ENCODE measurements at regions not wholly inside any gene's neighbourhood (a gene's known extent, or its start where the extent isn't known, plus 50 kb on each side); places are given as distances from the start of the nearest gene placed in this dataset.

DNA sequence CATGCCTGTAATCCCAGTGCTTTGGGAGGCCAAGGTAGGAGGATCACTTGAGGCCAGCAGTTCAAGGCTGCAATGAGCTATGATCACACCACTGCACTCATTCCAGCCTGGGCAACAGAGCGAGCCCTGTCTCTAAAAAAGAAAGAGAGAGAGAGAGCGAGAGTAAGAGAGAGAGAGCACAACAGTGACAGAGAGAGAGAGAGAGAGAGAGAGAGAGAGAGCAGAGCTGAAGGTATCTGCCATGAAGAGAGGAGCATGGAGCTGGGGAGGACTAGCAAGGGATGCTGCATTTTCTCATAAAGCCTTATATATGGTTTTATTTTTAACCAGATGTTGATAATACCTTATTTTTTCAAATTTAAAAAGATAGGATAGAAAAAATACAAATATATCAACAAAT, 84.5 kb upstream of the RNF32 start:
- no peak overlapping the region for H3K9ac ChIP-seq (ENCODE audit: low read length)
- no peak overlapping the region for H3K4me3 ChIP-seq (ENCODE audit: insufficient read depth, low read length, poor library complexity, severe bottlenecking)
- H3K79me2 ChIP-seq (ENCODE audit: insufficient read depth, low read length), result no peaks in the 10 kb centered on the region
- no peak overlapping the region for H3K4me2 ChIP-seq (ENCODE audit: low read depth, low read length, poor library complexity, severe bottlenecking)
- H4K20me1 ChIP-seq (ENCODE audit: low read depth, low read length), result no peaks in the 10 kb centered on the region
- no peak overlapping the region for H3K27ac ChIP-seq (ENCODE audit: low read depth, low read length)
- no peaks in the 10 kb centered on the region for H3F3A ChIP-seq (ENCODE audit: insufficient read depth)
- no peaks in the 10 kb centered on the region for H3K36me3 ChIP-seq (ENCODE audit: low read length)
- no peaks in the 10 kb centered on the region for H3K9me2 ChIP-seq (replicated peaks; ENCODE audit: insufficient read depth, low read length)
- H2AFZ ChIP-seq (ENCODE audit: low read depth, low read length, severe bottlenecking), result no peak overlapping the region
- TF ChIP-seq, protein P1, sequence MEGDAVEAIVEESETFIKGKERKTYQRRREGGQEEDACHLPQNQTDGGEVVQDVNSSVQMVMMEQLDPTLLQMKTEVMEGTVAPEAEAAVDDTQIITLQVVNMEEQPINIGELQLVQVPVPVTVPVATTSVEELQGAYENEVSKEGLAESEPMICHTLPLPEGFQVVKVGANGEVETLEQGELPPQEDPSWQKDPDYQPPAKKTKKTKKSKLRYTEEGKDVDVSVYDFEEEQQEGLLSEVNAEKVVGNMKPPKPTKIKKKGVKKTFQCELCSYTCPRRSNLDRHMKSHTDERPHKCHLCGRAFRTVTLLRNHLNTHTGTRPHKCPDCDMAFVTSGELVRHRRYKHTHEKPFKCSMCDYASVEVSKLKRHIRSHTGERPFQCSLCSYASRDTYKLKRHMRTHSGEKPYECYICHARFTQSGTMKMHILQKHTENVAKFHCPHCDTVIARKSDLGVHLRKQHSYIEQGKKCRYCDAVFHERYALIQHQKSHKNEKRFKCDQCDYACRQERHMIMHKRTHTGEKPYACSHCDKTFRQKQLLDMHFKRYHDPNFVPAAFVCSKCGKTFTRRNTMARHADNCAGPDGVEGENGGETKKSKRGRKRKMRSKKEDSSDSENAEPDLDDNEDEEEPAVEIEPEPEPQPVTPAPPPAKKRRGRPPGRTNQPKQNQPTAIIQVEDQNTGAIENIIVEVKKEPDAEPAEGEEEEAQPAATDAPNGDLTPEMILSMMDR (IDR thresholded peaks at IDR 0.05; ENCODE audit: insufficient read depth, low read length, poor library complexity, severe bottlenecking), result no peak
- TF ChIP-seq EZH2phosphoT487 (conservative IDR thresholded peaks at IDR 0.05; ENCODE audit: low read length), result no peak
- no peaks in the 10 kb centered on the region for H3K9me3 ChIP-seq (ENCODE audit: insufficient read depth, low read length)
- H3K27me3 ChIP-seq (ENCODE audit: low read length), result no peaks in the 10 kb centered on the region

DNA sequence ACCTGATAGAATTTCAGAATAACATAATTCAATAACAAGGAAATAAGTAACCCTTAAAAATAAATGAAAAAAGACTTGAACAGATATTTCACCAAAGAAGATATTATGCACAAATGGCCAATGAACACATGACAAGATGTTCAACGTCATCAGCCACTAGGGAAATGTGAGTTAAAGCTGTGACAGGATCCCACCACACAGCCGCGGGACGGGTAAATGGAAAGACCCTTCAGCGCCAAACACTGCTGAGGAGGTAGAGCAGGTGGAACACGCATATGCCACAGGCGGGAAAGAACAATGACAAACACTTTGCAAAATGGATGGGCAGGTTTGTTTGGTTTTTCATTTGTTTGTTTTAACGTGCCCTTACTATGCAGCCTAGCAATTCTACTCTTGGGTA, 86.1 kb upstream of the RNF32 start:
- Histone ChIP-seq H3K27ac (ENCODE audit: low read depth, low read length) (no peak overlapping the region), H3K4me3 (ENCODE audit: insufficient read depth, low read length, poor library complexity, severe bottlenecking) (no peak overlapping the region), H3K27me3 (ENCODE audit: low read length) (no peaks in the 10 kb centered on the region), H4K20me1 (ENCODE audit: low read depth, low read length) (no peaks in the 10 kb centered on the region), H3F3A (ENCODE audit: insufficient read depth) (no peaks in the 10 kb centered on the region), H3K9me3 (ENCODE audit: insufficient read depth, low read length) (no peaks in the 10 kb centered on the region), H3K9me2 (replicated peaks; ENCODE audit: insufficient read depth, low read length) (no peaks in the 10 kb centered on the region), H3K36me3 (ENCODE audit: low read length) (no peaks in the 10 kb centered on the region), H3K79me2 (ENCODE audit: insufficient read depth, low read length) (no peaks in the 10 kb centered on the region), H3K9ac (ENCODE audit: low read length) (no peak overlapping the region), H3K4me2 (ENCODE audit: low read depth, low read length, poor library complexity, severe bottlenecking) (no peak overlapping the region), H2AFZ (ENCODE audit: low read depth, low read length, severe bottlenecking) (no peak overlapping the region)
- no peak for TF ChIP-seq EZH2phosphoT487 (conservative IDR thresholded peaks at IDR 0.05; ENCODE audit: low read length)
- TF ChIP-seq, protein P1 (IDR thresholded peaks at IDR 0.05; ENCODE audit: insufficient read depth, low read length, poor library complexity, severe bottlenecking), result no peak

DNA sequence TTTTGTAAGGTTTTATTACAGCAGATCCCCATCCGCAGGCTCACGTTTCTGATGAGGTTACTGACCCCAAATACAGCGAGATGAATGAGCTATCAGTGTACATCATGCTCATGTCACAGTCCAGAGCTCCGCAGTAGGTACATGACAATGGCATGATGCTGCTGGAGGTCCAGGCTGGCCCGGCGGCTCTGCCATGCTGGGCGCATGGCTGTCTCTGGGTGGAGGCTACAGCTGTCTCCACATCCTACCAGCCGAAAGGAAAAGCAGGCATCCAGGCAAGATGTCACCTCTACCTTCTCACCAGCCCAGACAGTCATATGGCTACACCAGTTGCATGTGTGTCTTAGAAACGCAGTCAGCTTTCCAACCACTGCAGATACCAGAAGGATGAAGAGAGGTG, 90.9 kb upstream of the RNF32 start:
- Histone ChIP-seq H3K36me3 (ENCODE audit: low read length) (no peaks in the 10 kb centered on the region), H3K27ac (ENCODE audit: low read depth, low read length) (no peak overlapping the region), H3K79me2 (ENCODE audit: insufficient read depth, low read length) (no peaks in the 10 kb centered on the region), H3K9me2 (replicated peaks; ENCODE audit: insufficient read depth, low read length) (no peaks in the 10 kb centered on the region), H2AFZ (ENCODE audit: low read depth, low read length, severe bottlenecking) (no peak overlapping the region), H4K20me1 (ENCODE audit: low read depth, low read length) (no peaks in the 10 kb centered on the region), H3K4me2 (ENCODE audit: low read depth, low read length, poor library complexity, severe bottlenecking) (no peak overlapping the region), H3K4me3 (ENCODE audit: insufficient read depth, low read length, poor library complexity, severe bottlenecking) (no peak overlapping the region), H3K9me3 (ENCODE audit: insufficient read depth, low read length) (no peaks in the 10 kb centered on the region), H3K9ac (ENCODE audit: low read length) (no peak overlapping the region), H3F3A (ENCODE audit: insufficient read depth) (no peaks in the 10 kb centered on the region), H3K27me3 (ENCODE audit: low read length) (no peaks in the 10 kb centered on the region)
- no peak for TF ChIP-seq EZH2phosphoT487 (conservative IDR thresholded peaks at IDR 0.05; ENCODE audit: low read length)
- TF ChIP-seq, protein P1 (IDR thresholded peaks at IDR 0.05; ENCODE audit: insufficient read depth, low read length, poor library complexity, severe bottlenecking), result no peak
